Esophagus muscularis mucosa (tissue), 3 donors: ENCODE measurements at regions not wholly inside any gene's neighbourhood (a gene's known extent, or its start where the extent isn't known, plus 50 kb on each side); places are given as distances from the start of the nearest gene placed in this dataset.

Experiments used
- CTCF ChIP-seq, 3 experiments: fragments of 200-600 bp in 2 of 3; fragments of 450-650 bp in 1 of 3; sonication (generic) in 2 of 3; IDR thresholded peaks; one replicate each; pipeline ENCODE4 v1.5.1; 2017 to 2019; ENCODE audit warnings: antibody characterized with exemption in 3 of 3, mild to moderate bottlenecking in 2 of 3, moderate library complexity in 1 of 3
- POLR2A ChIP-seq: fragments of 450-650 bp; IDR thresholded peaks from one replicate; pipeline ENCODE4 v1.6.1; 2017; ENCODE audit warnings: antibody characterized with exemption, moderate library complexity, mild to moderate bottlenecking, low read depth

- no peak for TF ChIP-seq CTCF (IDR thresholded peaks at IDR 0.05)
- TF ChIP-seq POLR2A: no peak
Observed at GRCh38 chr3:84066915-84067314, 891.9 kb upstream of the CADM2 start.
